NB4 (cell line): ENCODE measurements at regions not wholly inside any gene's neighbourhood (a gene's known extent, or its start where the extent isn't known, plus 50 kb on each side); places are given as distances from the start of the nearest gene placed in this dataset.

ENCODE experiments used
- DNase-seq: peaks from one replicate; pipeline ENCODE4 v3.0.0; 2010; ENCODE audit warnings: low read depth
- H3K4me3 ChIP-seq: one replicate; pipeline ENCODE4 v1.5.1; 2011; ENCODE audit warnings: mild to moderate bottlenecking, low read depth, low read length, moderate library complexity
- MYC ChIP-seq: IDR thresholded peaks from 2 replicates; pipeline ENCODE4 v1.6.1; 2011; ENCODE audit warnings: low read depth, low read length
- POLR2A ChIP-seq: IDR thresholded peaks from 2 replicates; pipeline ENCODE4 v1.6.1; 2011; ENCODE audit warnings: mild to moderate bottlenecking; ENCODE audit not compliant: insufficient read length; ENCODE audit errors: extremely low read depth
- TF ChIP-seq, protein P1 (sequence below): IDR thresholded peaks from 2 replicates; pipeline ENCODE4 v1.6.1; 2011; ENCODE audit warnings: low read depth, low read length
- TF ChIP-seq, protein P2 (sequence below): IDR thresholded peaks from one replicate; pipeline ENCODE4 v1.5.1; 2012; ENCODE audit warnings: low read depth, low read length

- no peak overlapping the region for H3K4me3 ChIP-seq
- TF ChIP-seq MYC (no peak), POLR2A (no peak)
- TF ChIP-seq, protein P1, sequence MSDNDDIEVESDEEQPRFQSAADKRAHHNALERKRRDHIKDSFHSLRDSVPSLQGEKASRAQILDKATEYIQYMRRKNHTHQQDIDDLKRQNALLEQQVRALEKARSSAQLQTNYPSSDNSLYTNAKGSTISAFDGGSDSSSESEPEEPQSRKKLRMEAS = no peak
- TF ChIP-seq, protein P2, sequence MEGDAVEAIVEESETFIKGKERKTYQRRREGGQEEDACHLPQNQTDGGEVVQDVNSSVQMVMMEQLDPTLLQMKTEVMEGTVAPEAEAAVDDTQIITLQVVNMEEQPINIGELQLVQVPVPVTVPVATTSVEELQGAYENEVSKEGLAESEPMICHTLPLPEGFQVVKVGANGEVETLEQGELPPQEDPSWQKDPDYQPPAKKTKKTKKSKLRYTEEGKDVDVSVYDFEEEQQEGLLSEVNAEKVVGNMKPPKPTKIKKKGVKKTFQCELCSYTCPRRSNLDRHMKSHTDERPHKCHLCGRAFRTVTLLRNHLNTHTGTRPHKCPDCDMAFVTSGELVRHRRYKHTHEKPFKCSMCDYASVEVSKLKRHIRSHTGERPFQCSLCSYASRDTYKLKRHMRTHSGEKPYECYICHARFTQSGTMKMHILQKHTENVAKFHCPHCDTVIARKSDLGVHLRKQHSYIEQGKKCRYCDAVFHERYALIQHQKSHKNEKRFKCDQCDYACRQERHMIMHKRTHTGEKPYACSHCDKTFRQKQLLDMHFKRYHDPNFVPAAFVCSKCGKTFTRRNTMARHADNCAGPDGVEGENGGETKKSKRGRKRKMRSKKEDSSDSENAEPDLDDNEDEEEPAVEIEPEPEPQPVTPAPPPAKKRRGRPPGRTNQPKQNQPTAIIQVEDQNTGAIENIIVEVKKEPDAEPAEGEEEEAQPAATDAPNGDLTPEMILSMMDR = no peak
These were observed 189.4 kb upstream of the CWC22 start for GRCh38 chr2:180196419-180196977.

GRCh38 chr2:180195847-180196246, 188.8 kb upstream of the CWC22 start:
- no peak overlapping the region for H3K4me3 ChIP-seq
- no peak for TF ChIP-seq MYC
- TF ChIP-seq POLR2A = no peak
- TF ChIP-seq, protein P2 = no peak
- TF ChIP-seq, protein P1 = no peak
- no peak for DNase-seq

More at GRCh38 chr2:180196419-180196977, 189.4 kb upstream of the CWC22 start:
- DNase-seq = no peak

DNA sequence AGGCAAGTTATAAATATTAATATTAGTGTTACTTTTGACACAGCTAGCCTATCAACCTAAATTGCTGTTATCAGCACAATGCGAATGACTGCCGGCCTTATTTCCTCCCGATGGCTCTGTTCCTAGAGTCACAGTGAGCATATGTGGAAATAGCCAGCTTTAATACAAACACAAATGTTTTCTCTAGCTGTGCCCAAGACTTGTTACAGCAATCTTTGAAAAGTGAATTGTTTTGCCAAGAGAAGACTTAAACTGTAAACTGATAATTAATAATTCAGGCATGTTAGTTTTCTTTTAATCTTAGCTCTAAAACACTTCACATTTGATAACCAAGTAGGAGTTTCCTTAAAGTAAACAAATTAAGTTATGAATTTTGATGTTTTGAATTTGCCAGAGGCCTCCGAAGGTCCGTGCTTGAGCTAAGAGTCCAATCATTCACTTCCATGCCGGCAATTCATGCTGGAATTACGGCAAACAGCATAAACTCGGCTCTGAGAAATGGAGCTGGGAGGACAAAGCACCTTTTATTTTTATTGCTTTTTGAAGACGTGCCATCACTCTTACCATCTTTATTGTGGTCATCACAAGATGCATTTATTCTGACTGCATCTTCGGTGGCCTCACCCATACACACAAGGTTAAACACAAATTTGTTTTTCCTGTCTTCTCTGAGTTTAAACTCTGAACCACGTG, 184.5 kb upstream of the CWC22 start:
- H3K4me3 ChIP-seq = no peak overlapping the region
- no peak for TF ChIP-seq POLR2A
- TF ChIP-seq, protein P1 = no peak
- no peak for TF ChIP-seq MYC
- TF ChIP-seq, protein P2 = no peak
- DNase-seq = no peak

DNA sequence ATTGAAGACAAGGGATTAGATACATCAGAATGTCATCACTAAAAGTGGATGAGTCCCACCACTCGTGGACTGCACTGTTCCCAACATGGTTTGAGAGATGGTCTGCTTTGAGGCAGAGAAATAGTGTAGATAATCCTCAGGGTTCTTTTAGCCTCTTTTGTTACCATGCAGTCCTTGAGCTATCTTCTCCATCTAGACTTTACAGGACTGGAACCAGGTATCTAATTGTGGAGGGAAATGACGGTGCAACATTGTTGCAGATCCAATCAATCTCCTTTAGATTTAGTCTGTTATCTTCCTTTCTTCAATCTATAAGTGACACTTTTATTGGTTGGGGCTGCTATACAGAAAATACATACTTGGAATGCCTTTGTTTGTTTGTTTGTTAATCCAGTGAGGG, 183.8 kb upstream of the CWC22 start:
- H3K4me3 ChIP-seq = no peak overlapping the region
- no peak for TF ChIP-seq POLR2A
- TF ChIP-seq, protein P1 = no peak
- no peak for DNase-seq

GRCh38 chr2:180187611-180188010, 180.5 kb upstream of the CWC22 start:
- DNase-seq = no peak
- TF ChIP-seq, protein P1 = no peak
- TF ChIP-seq, protein P2 = no peak
- no peak for TF ChIP-seq MYC
- TF ChIP-seq POLR2A = no peak

GRCh38 chr2:180184506-180184905, 177.4 kb upstream of the CWC22 start:
- TF ChIP-seq, protein P1 = no peak
- TF ChIP-seq MYC (no peak), POLR2A (no peak)
- TF ChIP-seq, protein P2 = no peak
- no peak for DNase-seq
- no peak overlapping the region for H3K4me3 ChIP-seq

More at GRCh38 chr2:180187611-180188010, 180.5 kb upstream of the CWC22 start:
- H3K4me3 ChIP-seq = no peak overlapping the region
